ENCODE measurements at regions not wholly inside any gene's neighbourhood (a gene's known extent, or its start where the extent isn't known, plus 50 kb on each side); places are given as distances from the start of the nearest gene placed in this dataset.

DNA sequence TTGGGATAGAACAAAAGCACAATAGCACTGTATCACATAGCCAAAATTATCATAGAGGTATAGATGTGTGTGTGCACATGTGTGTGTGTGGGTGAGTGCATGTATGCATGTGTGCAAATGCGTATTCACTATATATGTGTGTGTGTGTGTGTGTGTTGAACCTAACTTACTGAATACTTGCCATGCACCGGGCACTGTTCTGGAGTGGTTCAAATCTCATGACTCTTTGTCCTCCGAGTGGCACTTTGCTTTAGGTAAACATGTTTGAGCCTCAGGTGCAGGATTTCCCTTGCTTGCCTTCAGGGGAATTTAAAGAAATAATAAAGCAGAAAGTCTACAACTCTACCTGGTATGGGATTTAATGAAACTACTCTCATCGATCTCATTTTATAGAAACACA lies 183.5 kb upstream of the GDNF start:
- no peak overlapping the region for H2AFZ ChIP-seq (ENCODE audit: low read depth, low read length, poor library complexity, severe bottlenecking)
- H4K20me1 ChIP-seq (ENCODE audit: insufficient read depth), result no peaks in the 10 kb centered on the region
- ChIA-PET CTCF (interaction anchor here (1.0 kb wide), 1 partner anchor 169 kb away, joined by 3 read pairs; no protein-coding TSS in a partner anchor), POLR2A (no interaction called here), RAD21 (ENCODE audit: low non-redundant PET in 1 of 2, low total read pairs in 2 of 2, uncharacterized antibody in 2 of 2, unreplicated experiment in 2 of 2) (no interaction called here)
- no peaks in the 10 kb centered on the region; a peak in 1 of 4 replicates for H3K4me1 ChIP-seq (ENCODE audit: control insufficient read depth in 1 of 2, insufficient read depth in 2 of 2, low read length in 2 of 2)
- no peaks in the 10 kb centered on the region for H3K9me2 ChIP-seq (ENCODE audit: insufficient read depth)
- no peaks in the 10 kb centered on the region for H3K36me3 ChIP-seq (ENCODE audit: control insufficient read depth in 1 of 2, insufficient read depth in 2 of 2, low read length in 2 of 2)
- intact Hi-C loops (cut with micrococcal nuclease), result no loop called here
- TF ChIP-seq POLR2A (IDR thresholded peaks at IDR 0.05; ENCODE audit: borderline replicate concordance, extremely low read depth, insufficient read depth, insufficient read length), result no peak
- TF ChIP-seq EZH2phosphoT487 (IDR thresholded peaks at IDR 0.05; ENCODE audit: borderline replicate concordance), result no peak
- TF ChIP-seq SIN3A (IDR thresholded peaks at IDR 0.05; ENCODE audit: low read depth), result no peak
- no peak for TF ChIP-seq YY1 (IDR thresholded peaks at IDR 0.05; ENCODE audit: extremely low read depth, insufficient replicate concordance, low read depth, low read length)
- no peak for TF ChIP-seq SRF (IDR thresholded peaks at IDR 0.05; ENCODE audit: low read depth)
- no peak for TF ChIP-seq EGR1 (IDR thresholded peaks at IDR 0.05; ENCODE audit: low read depth)
- TF ChIP-seq SP1 (IDR thresholded peaks at IDR 0.05; ENCODE audit: low read depth), result no peak
- TF ChIP-seq EZH2 (IDR thresholded peaks at IDR 0.05), result no peak
- no peak for TF ChIP-seq RAD21 (IDR thresholded peaks at IDR 0.05; ENCODE audit: low read depth)
- TF ChIP-seq TCF7L2 (IDR thresholded peaks at IDR 0.05; ENCODE audit: borderline replicate concordance, extremely low read depth, insufficient read depth, insufficient read length), result no peak
- TF ChIP-seq, protein P1, sequence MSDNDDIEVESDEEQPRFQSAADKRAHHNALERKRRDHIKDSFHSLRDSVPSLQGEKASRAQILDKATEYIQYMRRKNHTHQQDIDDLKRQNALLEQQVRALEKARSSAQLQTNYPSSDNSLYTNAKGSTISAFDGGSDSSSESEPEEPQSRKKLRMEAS (IDR thresholded peaks at IDR 0.05), result no peak
- TF ChIP-seq, protein P2, sequence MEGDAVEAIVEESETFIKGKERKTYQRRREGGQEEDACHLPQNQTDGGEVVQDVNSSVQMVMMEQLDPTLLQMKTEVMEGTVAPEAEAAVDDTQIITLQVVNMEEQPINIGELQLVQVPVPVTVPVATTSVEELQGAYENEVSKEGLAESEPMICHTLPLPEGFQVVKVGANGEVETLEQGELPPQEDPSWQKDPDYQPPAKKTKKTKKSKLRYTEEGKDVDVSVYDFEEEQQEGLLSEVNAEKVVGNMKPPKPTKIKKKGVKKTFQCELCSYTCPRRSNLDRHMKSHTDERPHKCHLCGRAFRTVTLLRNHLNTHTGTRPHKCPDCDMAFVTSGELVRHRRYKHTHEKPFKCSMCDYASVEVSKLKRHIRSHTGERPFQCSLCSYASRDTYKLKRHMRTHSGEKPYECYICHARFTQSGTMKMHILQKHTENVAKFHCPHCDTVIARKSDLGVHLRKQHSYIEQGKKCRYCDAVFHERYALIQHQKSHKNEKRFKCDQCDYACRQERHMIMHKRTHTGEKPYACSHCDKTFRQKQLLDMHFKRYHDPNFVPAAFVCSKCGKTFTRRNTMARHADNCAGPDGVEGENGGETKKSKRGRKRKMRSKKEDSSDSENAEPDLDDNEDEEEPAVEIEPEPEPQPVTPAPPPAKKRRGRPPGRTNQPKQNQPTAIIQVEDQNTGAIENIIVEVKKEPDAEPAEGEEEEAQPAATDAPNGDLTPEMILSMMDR (IDR thresholded peaks at IDR 0.05 in 2 of 3, conservative IDR thresholded peaks at IDR 0.05 in 1 of 3; ENCODE audit: borderline replicate concordance in 1 of 3, insufficient read depth in 1 of 3, low read depth in 2 of 3, low read length in 2 of 3), result no peak
- TF ChIP-seq CBX3 (IDR thresholded peaks at IDR 0.05; ENCODE audit: low read depth), result no peak
- H3K4me2 ChIP-seq (ENCODE audit: low read length), result peak overlapping the region; percentile 20; the same call in 1 of the 2 replicates
- BruUV-seq (replicated peaks), result no TSS peak
- H3K27ac ChIP-seq (ENCODE audit: low read depth, low read length), result no peak overlapping the region
- H3K9ac ChIP-seq (ENCODE audit: low read length), result no peak overlapping the region
- DNase-seq (ENCODE audit: low read depth, low spot score) (no peak), ATAC-seq (no peak)
- H3K4me3 ChIP-seq (replicated peaks in 1 of 2; ENCODE audit: low read depth in 1 of 2, low read length in 2 of 2), result no peak overlapping the region
- H3K9me3 ChIP-seq (ENCODE audit: control insufficient read depth in 1 of 2, insufficient read depth in 1 of 2, low read depth in 1 of 2, low read length in 2 of 2), result no peaks in the 10 kb centered on the region
- no peaks in the 10 kb centered on the region for H3K79me2 ChIP-seq (ENCODE audit: insufficient read depth, low read length)
- peaks cover 44% of the 10 kb centered on the region for H3K27me3 ChIP-seq (ENCODE audit: insufficient read depth, low read length)
